ENCODE measurements at regions not wholly inside any gene's neighbourhood (a gene's known extent, or its start where the extent isn't known, plus 50 kb on each side); places are given as distances from the start of the nearest gene placed in this dataset.

DNA sequence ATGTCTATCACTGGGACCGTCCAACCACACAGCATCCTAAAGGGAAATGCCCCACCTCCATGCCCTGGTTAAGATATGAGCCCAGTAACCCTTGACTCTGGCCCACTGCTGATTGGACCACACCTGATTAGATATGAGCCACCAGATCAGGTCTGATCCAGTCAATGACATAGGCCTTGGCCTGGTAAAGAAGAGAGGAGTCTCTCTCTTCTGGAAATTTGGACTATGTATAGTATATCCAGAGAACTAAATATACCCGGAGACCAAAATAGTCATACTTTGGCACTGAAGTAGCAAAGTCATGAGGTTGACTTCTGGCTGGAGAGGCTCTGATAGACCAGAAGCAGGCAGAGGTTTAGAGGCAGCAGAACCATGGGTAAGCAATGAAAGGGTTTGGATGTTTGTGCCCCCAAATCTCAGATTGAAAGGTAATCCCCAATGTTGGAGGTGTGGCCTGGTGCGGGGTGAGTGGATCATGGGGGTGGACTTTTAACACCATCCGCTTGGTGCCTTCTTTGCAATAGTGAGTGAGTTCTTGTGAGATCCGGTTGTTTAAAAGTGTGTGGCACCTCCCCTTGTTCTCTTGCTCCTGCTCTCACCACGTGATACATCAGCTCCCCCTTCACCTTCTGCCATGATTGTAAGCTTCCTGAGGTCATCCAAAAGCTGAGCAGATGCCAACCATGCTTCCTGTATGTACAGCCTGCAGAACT, 68.4 kb downstream of the HSPB8 start (continued):
- TF ChIP-seq, protein P1, sequence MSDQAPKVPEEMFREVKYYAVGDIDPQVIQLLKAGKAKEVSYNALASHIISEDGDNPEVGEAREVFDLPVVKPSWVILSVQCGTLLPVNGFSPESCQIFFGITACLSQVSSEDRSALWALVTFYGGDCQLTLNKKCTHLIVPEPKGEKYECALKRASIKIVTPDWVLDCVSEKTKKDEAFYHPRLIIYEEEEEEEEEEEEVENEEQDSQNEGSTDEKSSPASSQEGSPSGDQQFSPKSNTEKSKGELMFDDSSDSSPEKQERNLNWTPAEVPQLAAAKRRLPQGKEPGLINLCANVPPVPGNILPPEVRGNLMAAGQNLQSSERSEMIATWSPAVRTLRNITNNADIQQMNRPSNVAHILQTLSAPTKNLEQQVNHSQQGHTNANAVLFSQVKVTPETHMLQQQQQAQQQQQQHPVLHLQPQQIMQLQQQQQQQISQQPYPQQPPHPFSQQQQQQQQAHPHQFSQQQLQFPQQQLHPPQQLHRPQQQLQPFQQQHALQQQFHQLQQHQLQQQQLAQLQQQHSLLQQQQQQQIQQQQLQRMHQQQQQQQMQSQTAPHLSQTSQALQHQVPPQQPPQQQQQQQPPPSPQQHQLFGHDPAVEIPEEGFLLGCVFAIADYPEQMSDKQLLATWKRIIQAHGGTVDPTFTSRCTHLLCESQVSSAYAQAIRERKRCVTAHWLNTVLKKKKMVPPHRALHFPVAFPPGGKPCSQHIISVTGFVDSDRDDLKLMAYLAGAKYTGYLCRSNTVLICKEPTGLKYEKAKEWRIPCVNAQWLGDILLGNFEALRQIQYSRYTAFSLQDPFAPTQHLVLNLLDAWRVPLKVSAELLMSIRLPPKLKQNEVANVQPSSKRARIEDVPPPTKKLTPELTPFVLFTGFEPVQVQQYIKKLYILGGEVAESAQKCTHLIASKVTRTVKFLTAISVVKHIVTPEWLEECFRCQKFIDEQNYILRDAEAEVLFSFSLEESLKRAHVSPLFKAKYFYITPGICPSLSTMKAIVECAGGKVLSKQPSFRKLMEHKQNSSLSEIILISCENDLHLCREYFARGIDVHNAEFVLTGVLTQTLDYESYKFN (CRISPR knock-in tag; conservative IDR thresholded peaks at IDR 0.05): no peak
- TF ChIP-seq, protein P2, sequence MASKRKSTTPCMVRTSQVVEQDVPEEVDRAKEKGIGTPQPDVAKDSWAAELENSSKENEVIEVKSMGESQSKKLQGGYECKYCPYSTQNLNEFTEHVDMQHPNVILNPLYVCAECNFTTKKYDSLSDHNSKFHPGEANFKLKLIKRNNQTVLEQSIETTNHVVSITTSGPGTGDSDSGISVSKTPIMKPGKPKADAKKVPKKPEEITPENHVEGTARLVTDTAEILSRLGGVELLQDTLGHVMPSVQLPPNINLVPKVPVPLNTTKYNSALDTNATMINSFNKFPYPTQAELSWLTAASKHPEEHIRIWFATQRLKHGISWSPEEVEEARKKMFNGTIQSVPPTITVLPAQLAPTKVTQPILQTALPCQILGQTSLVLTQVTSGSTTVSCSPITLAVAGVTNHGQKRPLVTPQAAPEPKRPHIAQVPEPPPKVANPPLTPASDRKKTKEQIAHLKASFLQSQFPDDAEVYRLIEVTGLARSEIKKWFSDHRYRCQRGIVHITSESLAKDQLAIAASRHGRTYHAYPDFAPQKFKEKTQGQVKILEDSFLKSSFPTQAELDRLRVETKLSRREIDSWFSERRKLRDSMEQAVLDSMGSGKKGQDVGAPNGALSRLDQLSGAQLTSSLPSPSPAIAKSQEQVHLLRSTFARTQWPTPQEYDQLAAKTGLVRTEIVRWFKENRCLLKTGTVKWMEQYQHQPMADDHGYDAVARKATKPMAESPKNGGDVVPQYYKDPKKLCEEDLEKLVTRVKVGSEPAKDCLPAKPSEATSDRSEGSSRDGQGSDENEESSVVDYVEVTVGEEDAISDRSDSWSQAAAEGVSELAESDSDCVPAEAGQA (IDR thresholded peaks at IDR 0.05; ENCODE audit: low read depth): no peak
- TF ChIP-seq, protein P2 (CRISPR knock-in tag; IDR thresholded peaks at IDR 0.05; ENCODE audit: borderline replicate concordance): no peak
- no peak for TF ChIP-seq DR1 (CRISPR knock-in tag; IDR thresholded peaks at IDR 0.05)
- TF ChIP-seq GZF1 (CRISPR knock-in tag; IDR thresholded peaks at IDR 0.05): no peak
- TF ChIP-seq ZNF24 (IDR thresholded peaks at IDR 0.05): no peak
- TF ChIP-seq ZNF337 (CRISPR knock-in tag; IDR thresholded peaks at IDR 0.05; ENCODE audit: borderline replicate concordance, low read depth): no peak
- TF ChIP-seq, protein P3, sequence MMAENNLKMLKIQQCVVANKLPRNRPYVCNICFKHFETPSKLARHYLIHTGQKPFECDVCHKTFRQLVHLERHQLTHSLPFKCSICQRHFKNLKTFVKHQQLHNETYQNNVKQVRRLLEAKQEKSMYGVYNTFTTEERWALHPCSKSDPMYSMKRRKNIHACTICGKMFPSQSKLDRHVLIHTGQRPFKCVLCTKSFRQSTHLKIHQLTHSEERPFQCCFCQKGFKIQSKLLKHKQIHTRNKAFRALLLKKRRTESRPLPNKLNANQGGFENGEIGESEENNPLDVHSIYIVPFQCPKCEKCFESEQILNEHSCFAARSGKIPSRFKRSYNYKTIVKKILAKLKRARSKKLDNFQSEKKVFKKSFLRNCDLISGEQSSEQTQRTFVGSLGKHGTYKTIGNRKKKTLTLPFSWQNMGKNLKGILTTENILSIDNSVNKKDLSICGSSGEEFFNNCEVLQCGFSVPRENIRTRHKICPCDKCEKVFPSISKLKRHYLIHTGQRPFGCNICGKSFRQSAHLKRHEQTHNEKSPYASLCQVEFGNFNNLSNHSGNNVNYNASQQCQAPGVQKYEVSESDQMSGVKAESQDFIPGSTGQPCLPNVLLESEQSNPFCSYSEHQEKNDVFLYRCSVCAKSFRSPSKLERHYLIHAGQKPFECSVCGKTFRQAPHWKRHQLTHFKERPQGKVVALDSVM (CRISPR knock-in tag; IDR thresholded peaks at IDR 0.05): no peak
- TF ChIP-seq ZNF501 (CRISPR knock-in tag; IDR thresholded peaks at IDR 0.05): no peak
